HAP-1 (cell line): ENCODE measurements at regions not wholly inside any gene's neighbourhood (a gene's known extent, or its start where the extent isn't known, plus 50 kb on each side); places are given as distances from the start of the nearest gene placed in this dataset.

Experiments
- DNase-seq, 2 experiments: peaks; one replicate each; pipeline ENCODE4 v3.0.0-alpha.2; 2016 to 2020; ENCODE audit warnings: low spot score in 2 of 2
- H3K27me3 ChIP-seq: fragments of 250-450 bp; sonication (Bioruptor Pico); 2 replicates; pipeline ENCODE4 v1.5.1; 2020; ENCODE audit warnings: low read depth, mild to moderate bottlenecking, moderate library complexity
- H3K36me3 ChIP-seq: fragments of 250-450 bp; sonication (Bioruptor Pico); replicated peaks from 2 replicates; pipeline ENCODE4 v1.5.1; 2020; ENCODE audit warnings: mild to moderate bottlenecking
- H3K4me1 ChIP-seq: fragments of 250-450 bp; sonication (Bioruptor Pico); 2 replicates; pipeline ENCODE4 v1.5.1; 2020; ENCODE audit warnings: mild to moderate bottlenecking
- H3K4me3 ChIP-seq: fragments of 250-450 bp; sonication (Bioruptor Pico); 2 replicates; pipeline ENCODE4 v1.5.1; 2020; ENCODE audit warnings: mild to moderate bottlenecking, moderate library complexity
- H3K9me3 ChIP-seq: fragments of 250-450 bp; sonication (Bioruptor Pico); 2 replicates; pipeline ENCODE4 v1.5.1; 2020; ENCODE audit warnings: mild to moderate bottlenecking, moderate library complexity
- in situ Hi-C: fragments of 300-500 bp; cut with MboI; formaldehyde crosslinking; loops from 3 replicates; pipeline ENCODE4 v1.14.3; 2020; ENCODE audit warnings: low sequenced_read_pairs, inconsistent platforms, mixed read lengths

- Histone ChIP-seq H3K27me3 (no peaks in the 10 kb centered on the region), H3K36me3 (no peaks in the 10 kb centered on the region), H3K9me3 (no peaks in the 10 kb centered on the region), H3K4me1 (no peaks in the 10 kb centered on the region), H3K4me3 (no peak overlapping the region)
- in situ Hi-C loops: no loop called here
- DNase-seq: no peak
Observed at GRCh38 chr11:129324533-129325175, 51.0 kb upstream of the BARX2 start.

DNA sequence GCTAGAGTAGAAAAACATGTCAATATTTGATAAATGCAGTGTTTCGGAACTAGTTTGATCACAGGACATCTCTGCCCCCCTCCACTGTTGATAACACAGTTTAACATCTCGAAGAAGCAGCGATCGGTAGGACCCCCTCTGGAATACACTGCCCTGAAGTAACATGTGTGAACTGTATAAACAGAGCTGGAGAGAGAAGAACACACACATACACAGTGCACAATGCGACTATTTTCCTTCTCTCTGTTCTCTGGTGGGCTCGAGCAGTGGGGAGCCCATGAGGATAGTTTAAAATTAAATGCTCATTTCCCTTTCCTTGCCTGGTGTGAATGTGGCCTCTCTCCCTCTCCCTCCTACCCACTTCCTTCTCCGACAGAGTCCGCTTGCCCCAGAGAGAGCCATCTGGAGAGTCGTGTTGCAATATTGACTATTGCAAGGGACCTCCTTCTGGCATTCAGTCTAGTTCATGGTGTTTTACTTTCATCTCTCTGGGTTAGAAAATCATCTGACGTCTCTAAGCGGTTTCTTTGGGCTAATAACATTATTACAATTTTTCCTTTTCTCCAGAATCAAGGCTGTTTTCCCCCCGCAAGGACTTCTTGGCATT lies 51.6 kb upstream of the BARX2 start:
- Histone ChIP-seq H3K4me3 (no peak overlapping the region), H3K36me3 (no peaks in the 10 kb centered on the region), H3K27me3 (no peaks in the 10 kb centered on the region), H3K4me1 (no peaks in the 10 kb centered on the region), H3K9me3 (no peaks in the 10 kb centered on the region)
- no peak for DNase-seq
- in situ Hi-C loops: no loop called here

- Histone ChIP-seq H3K9me3 (no peaks in the 10 kb centered on the region), H3K36me3 (no peaks in the 10 kb centered on the region), H3K4me1 (no peaks in the 10 kb centered on the region), H3K27me3 (no peaks in the 10 kb centered on the region), H3K4me3 (no peak overlapping the region)
- DNase-seq: no peak
- in situ Hi-C loops: no loop called here
Observed at GRCh38 chr11:129322941-129323340, 52.7 kb upstream of the BARX2 start.

DNA sequence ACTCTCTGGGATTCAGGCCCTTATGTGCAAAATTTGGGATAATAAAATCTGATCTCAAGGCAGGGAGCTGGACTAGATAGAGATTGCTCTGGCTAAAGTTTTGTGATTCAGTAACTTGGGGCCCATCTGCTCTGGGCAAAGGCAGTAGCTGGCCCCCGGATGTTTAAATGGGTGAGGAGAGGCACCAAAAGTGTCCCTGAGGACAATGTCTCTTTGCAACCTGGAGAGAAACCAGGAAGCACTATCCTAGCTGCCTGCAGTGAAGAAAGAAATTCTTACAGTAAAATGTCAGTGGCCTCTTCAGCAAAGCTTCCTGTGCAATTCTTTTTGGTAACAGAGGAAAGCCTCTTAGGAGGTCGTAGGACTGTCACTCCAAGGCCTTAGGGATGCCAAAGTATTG lies 54.6 kb upstream of the BARX2 start:
- DNase-seq: no peak

GRCh38 chr11:129320494-129320893 lies 55.2 kb upstream of the BARX2 start:
- in situ Hi-C loops: no loop called here
- Histone ChIP-seq H3K9me3 (no peaks in the 10 kb centered on the region), H3K36me3 (no peaks in the 10 kb centered on the region), H3K27me3 (no peaks in the 10 kb centered on the region), H3K4me3 (no peak overlapping the region), H3K4me1 (no peaks in the 10 kb centered on the region)
- DNase-seq: no peak

More for the DNA sequence above, 54.6 kb upstream of the BARX2 start:
- H3K4me1 ChIP-seq: no peaks in the 10 kb centered on the region
- in situ Hi-C loops: no loop called here
- no peak overlapping the region for H3K4me3 ChIP-seq
- no peaks in the 10 kb centered on the region for H3K36me3 ChIP-seq
- no peaks in the 10 kb centered on the region for H3K9me3 ChIP-seq
- H3K27me3 ChIP-seq: no peaks in the 10 kb centered on the region

GRCh38 chr11:129319751-129320150 lies 55.9 kb upstream of the BARX2 start:
- Histone ChIP-seq H3K27me3 (no peaks in the 10 kb centered on the region), H3K4me1 (no peaks in the 10 kb centered on the region), H3K36me3 (no peaks in the 10 kb centered on the region), H3K9me3 (no peaks in the 10 kb centered on the region), H3K4me3 (no peak overlapping the region)
- no peak for DNase-seq
- in situ Hi-C loops: no loop called here

DNA sequence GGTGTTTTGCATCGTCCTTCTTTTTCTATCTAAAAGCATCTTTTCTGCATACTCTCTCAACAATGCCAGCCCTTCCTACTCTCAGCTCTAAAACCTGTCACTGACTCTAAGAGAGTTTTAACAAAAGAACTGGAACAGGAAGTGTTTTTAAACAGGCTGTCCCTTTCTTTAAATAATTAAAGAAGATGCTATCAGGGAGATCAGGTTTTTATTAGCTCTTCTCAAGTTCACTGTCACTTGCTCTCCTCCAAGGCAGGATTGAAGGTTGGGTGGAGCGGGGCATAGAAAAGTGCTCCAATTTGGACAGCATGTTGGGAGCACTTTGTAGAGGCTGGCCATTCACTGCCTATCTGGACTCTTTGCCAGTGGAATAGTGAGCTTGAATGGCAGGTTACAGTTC lies 56.4 kb upstream of the BARX2 start:
- H3K9me3 ChIP-seq: no peaks in the 10 kb centered on the region
- H3K4me3 ChIP-seq: no peak overlapping the region
- in situ Hi-C loops: no loop called here

DNA sequence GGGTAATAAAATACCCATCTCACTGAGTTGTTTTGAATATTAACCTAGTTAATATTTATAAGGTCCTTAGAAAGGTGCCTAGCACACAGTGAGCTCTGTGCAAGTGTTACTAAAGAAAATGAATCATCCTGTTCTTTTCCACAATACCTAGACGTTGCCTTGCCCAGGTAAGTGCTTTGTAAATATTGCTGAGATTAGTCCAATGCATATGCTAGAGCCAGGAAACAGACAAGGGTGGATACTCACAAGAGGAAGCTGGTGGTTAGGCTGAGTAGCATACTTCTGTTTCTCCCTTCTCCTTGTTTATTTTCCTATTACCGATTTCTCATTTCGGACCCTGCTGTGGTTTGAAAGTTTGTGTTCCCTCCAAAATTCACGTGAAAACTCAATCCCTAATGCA lies 58.1 kb upstream of the BARX2 start:
- no peak overlapping the region for H3K4me3 ChIP-seq
- DNase-seq: no peak
- no peaks in the 10 kb centered on the region for H3K27me3 ChIP-seq
- no peaks in the 10 kb centered on the region for H3K36me3 ChIP-seq
- no peaks in the 10 kb centered on the region for H3K4me1 ChIP-seq
- in situ Hi-C loops: no loop called here
- no peaks in the 10 kb centered on the region for H3K9me3 ChIP-seq

More for the DNA sequence above, 56.4 kb upstream of the BARX2 start:
- Histone ChIP-seq H3K36me3 (no peaks in the 10 kb centered on the region), H3K4me1 (no peaks in the 10 kb centered on the region), H3K27me3 (no peaks in the 10 kb centered on the region)
- DNase-seq: no peak

GRCh38 chr11:129316781-129317180 lies 58.9 kb upstream of the BARX2 start:
- no peaks in the 10 kb centered on the region for H3K36me3 ChIP-seq
- in situ Hi-C loops: no loop called here
- H3K9me3 ChIP-seq: no peaks in the 10 kb centered on the region
- H3K4me3 ChIP-seq: no peak overlapping the region
- DNase-seq: no peak
- no peaks in the 10 kb centered on the region for H3K27me3 ChIP-seq
- H3K4me1 ChIP-seq: no peaks in the 10 kb centered on the region

DNA sequence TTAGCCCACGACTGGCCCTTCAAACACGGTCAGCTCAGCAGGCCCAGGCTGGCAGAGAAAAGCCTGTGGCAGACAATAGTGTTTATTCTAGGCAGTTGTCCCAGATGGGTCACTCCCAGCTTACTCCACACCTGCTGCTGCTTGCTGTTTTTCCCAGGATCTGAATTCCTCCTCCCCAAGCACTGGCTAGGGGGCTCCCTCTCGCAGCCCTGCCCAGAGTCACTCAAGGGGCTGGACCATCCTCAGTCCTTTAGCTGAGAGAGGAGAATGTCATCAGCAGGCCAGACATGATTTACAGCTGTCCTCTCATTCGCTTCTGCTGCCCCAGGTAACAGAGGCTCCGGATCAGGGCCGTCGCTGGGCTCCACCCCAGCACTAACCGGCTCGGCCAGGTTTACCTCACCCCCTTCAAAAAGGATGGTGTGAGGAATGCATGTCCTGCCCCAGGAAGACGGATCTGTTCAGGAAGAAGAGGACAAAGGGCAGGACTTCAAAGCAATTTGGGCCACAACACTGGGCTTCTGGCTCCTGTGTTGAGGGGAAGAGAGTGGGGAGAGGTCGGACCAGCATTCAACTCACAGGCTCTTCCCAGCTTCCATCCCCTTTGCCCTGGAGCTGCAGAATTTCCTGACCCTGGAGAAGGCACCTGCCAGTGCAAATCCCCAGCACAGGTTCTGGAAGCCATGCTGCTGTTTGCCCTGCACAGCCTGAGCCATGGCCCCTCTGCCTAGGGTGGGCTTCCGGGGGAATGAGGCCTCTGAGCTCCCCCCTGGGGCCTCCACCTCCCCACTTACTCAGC lies 59.7 kb upstream of the BARX2 start:
- Histone ChIP-seq H3K27me3 (no peaks in the 10 kb centered on the region), H3K4me1 (no peaks in the 10 kb centered on the region), H3K4me3 (no peak overlapping the region), H3K36me3 (no peaks in the 10 kb centered on the region), H3K9me3 (no peaks in the 10 kb centered on the region)
- in situ Hi-C loops: no loop called here
- no peak for DNase-seq

DNA sequence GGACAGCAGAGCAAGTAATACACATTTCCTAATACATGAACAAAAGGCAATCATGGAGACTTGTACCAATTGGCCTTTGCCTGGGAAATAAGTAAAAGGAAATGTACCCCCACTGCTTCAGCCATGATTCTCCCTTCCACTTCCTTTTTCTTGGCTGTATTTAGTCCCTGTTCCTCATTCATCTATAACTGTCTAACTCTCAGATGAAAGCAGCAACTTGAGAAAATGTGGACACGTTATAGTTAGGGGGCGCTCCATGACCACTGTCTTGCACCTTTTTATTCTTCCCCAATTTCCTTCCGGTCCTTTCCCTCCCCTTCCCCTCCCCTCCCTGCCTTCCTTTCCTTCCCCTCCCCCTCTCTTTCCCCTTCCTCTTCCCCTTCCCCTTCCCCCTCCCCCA lies 61.3 kb upstream of the BARX2 start:
- no peak for DNase-seq
- in situ Hi-C loops: no loop called here
- H3K4me1 ChIP-seq: no peaks in the 10 kb centered on the region
- no peaks in the 10 kb centered on the region for H3K36me3 ChIP-seq
- H3K4me3 ChIP-seq: no peak overlapping the region
- no peaks in the 10 kb centered on the region for H3K27me3 ChIP-seq
- no peaks in the 10 kb centered on the region for H3K9me3 ChIP-seq

DNA sequence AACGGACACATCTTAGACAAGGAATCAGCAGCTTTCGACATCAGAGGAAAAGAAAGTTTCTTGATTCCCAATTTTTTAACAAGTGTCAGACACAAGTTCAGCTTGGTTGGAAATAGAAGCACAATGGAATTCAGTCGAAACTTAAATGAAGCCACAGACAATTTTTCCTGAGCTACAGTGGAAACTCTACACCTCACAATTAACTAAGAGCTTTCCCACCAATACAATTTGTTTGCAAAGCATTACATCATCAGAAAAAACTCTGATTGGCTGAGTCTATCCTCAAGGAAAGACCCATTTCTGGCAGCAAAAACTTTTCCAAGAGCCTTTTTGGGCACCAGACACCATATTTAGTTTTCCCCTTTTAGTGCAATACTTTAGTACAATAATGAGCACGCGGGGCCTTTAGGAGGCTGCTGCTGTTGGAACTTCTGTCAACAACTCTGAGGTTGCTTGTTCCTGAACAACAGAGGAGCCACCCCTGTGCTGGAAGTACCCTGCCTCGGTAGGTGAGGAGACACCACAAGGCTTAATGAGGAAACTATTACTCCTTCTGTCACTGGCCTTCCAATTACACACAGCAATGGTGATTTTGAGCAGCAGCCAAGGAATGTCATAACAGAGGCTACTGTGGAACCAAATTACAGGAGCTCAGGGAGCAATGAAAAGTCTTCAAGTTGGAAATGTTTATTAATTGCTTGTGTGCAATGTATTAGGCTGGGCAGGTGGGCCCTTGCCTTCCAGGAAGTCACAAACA lies 61.9 kb upstream of the BARX2 start:
- no peaks in the 10 kb centered on the region for H3K27me3 ChIP-seq
- H3K9me3 ChIP-seq: no peaks in the 10 kb centered on the region
- no peak for DNase-seq
- in situ Hi-C loops: no loop called here
- H3K36me3 ChIP-seq: no peaks in the 10 kb centered on the region
- H3K4me1 ChIP-seq: no peaks in the 10 kb centered on the region
- H3K4me3 ChIP-seq: no peak overlapping the region

DNA sequence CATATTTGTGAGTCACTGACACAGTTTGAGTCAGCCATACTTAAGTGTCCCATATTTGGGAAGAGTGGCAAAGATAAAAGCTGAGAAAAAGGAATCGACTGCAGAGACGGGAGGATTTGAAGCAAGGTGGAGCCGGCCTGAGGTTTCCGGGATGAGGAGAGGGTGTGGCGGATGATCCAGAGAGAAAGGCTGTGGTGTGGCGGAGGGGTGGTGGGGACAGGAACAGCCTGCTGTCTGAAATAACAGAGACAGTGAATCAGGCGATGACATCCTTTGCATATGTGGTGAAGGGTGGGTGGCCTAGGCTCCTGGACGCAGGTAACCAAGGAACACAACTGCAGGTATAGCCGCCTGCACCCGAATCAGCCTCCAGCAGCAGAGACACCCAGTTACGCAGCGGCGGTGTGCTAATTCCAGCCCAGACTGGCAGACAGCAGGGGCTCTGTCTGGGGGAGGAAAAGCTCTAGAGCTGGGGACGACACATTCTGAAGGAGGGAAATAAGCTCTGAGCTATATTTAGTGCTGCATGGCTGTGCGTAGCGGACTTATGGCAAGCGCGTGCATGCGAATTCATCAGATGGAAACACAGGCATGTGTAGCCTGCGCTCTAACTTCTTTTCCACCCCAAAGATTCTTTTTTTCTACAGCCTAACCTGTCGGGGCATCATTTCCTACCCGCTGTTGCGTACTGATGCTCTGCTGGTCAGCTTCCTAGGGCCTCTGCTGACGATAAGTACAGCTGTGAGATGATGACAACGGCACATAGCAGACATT lies 62.7 kb upstream of the BARX2 start:
- Histone ChIP-seq H3K27me3 (no peaks in the 10 kb centered on the region), H3K4me1 (no peaks in the 10 kb centered on the region), H3K4me3 (no peak overlapping the region), H3K9me3 (no peaks in the 10 kb centered on the region), H3K36me3 (no peaks in the 10 kb centered on the region)
- DNase-seq: no peak
- in situ Hi-C loops: no loop called here
